Rectal smooth muscle tissue (tissue), 1 donor: ENCODE measurements at regions not wholly inside any gene's neighbourhood (a gene's known extent, or its start where the extent isn't known, plus 50 kb on each side); places are given as distances from the start of the nearest gene placed in this dataset.

ENCODE experiments used
- H3K27ac ChIP-seq: one replicate; pipeline ENCODE4 v1.7.0; 2013; ENCODE audit warnings: low read depth, low read length, inconsistent platforms
- H3K27me3 ChIP-seq: one replicate; pipeline ENCODE4 v1.7.0; 2013; ENCODE audit warnings: low read length; ENCODE audit not compliant: control insufficient read depth, insufficient read depth
- H3K36me3 ChIP-seq: one replicate; pipeline ENCODE4 v1.7.0; 2013; ENCODE audit warnings: low read length; ENCODE audit not compliant: control insufficient read depth, insufficient read depth
- H3K4me1 ChIP-seq: one replicate; pipeline ENCODE4 v1.7.0; 2013; ENCODE audit warnings: low read length; ENCODE audit not compliant: control insufficient read depth, insufficient read depth
- H3K4me3 ChIP-seq: one replicate; pipeline ENCODE4 v1.7.0; 2013; ENCODE audit warnings: low read length
- H3K9ac ChIP-seq: one replicate; pipeline ENCODE4 v1.7.0; 2013; ENCODE audit warnings: low read length

GRCh38 chr10:124273141-124273540 is 145.6 kb downstream of the OAT start:
- H3K27ac ChIP-seq: no peak overlapping the region
- H3K9ac ChIP-seq: no peak overlapping the region

GRCh38 chr10:124271676-124272075 is 147.0 kb downstream of the OAT start:
- Histone ChIP-seq H3K27me3 (no peaks in the 10 kb centered on the region), H3K4me1 (no peaks in the 10 kb centered on the region), H3K36me3 (no peaks in the 10 kb centered on the region), H3K27ac (no peak overlapping the region), H3K4me3 (no peak overlapping the region), H3K9ac (no peak overlapping the region)

More at GRCh38 chr10:124273141-124273540, 145.6 kb downstream of the OAT start:
- H3K36me3 ChIP-seq: no peaks in the 10 kb centered on the region
- no peaks in the 10 kb centered on the region for H3K27me3 ChIP-seq
- no peaks in the 10 kb centered on the region for H3K4me1 ChIP-seq
- no peak overlapping the region for H3K4me3 ChIP-seq

GRCh38 chr10:124270530-124271327 is 148.0 kb downstream of the OAT start:
- no peak overlapping the region for H3K9ac ChIP-seq
- H3K4me3 ChIP-seq: no peak overlapping the region
- H3K27me3 ChIP-seq: no peaks in the 10 kb centered on the region
- H3K4me1 ChIP-seq: no peaks in the 10 kb centered on the region
- H3K36me3 ChIP-seq: no peaks in the 10 kb centered on the region
- no peak overlapping the region for H3K27ac ChIP-seq

GRCh38 chr10:124268976-124269375 is 149.7 kb downstream of the OAT start:
- no peaks in the 10 kb centered on the region for H3K27me3 ChIP-seq
- no peaks in the 10 kb centered on the region for H3K36me3 ChIP-seq
- H3K4me1 ChIP-seq: no peaks in the 10 kb centered on the region
- no peak overlapping the region for H3K4me3 ChIP-seq
- H3K27ac ChIP-seq: no peak overlapping the region
- no peak overlapping the region for H3K9ac ChIP-seq

GRCh38 chr10:124267911-124268549 is 150.7 kb downstream of the OAT start:
- Histone ChIP-seq H3K4me3 (no peak overlapping the region), H3K9ac (no peak overlapping the region)

GRCh38 chr10:124267231-124267885 is 151.4 kb downstream of the OAT start:
- Histone ChIP-seq H3K27me3 (no peaks in the 10 kb centered on the region), H3K36me3 (no peaks in the 10 kb centered on the region), H3K9ac (no peak overlapping the region), H3K4me1 (no peaks in the 10 kb centered on the region), H3K27ac (no peak overlapping the region), H3K4me3 (no peak overlapping the region)

More at GRCh38 chr10:124267911-124268549, 150.7 kb downstream of the OAT start:
- Histone ChIP-seq H3K27me3 (no peaks in the 10 kb centered on the region), H3K4me1 (no peaks in the 10 kb centered on the region), H3K36me3 (no peaks in the 10 kb centered on the region), H3K27ac (no peak overlapping the region)

GRCh38 chr10:124266468-124267230 is 152.1 kb downstream of the OAT start:
- Histone ChIP-seq H3K27ac (no peak overlapping the region), H3K27me3 (no peaks in the 10 kb centered on the region), H3K4me3 (no peak overlapping the region), H3K36me3 (no peaks in the 10 kb centered on the region), H3K9ac (no peak overlapping the region), H3K4me1 (no peaks in the 10 kb centered on the region)

GRCh38 chr10:124265776-124266467 is 152.8 kb downstream of the OAT start:
- Histone ChIP-seq H3K27ac (no peak overlapping the region), H3K9ac (no peak overlapping the region), H3K36me3 (no peaks in the 10 kb centered on the region), H3K27me3 (no peaks in the 10 kb centered on the region), H3K4me3 (no peak overlapping the region), H3K4me1 (no peaks in the 10 kb centered on the region)

- no peak overlapping the region for H3K27ac ChIP-seq
- no peaks in the 10 kb centered on the region for H3K36me3 ChIP-seq
- H3K4me1 ChIP-seq: no peaks in the 10 kb centered on the region
- H3K4me3 ChIP-seq: no peak overlapping the region
- H3K27me3 ChIP-seq: no peaks in the 10 kb centered on the region
- H3K9ac ChIP-seq: no peak overlapping the region
Observed at GRCh38 chr10:124265391-124265745, 153.4 kb downstream of the OAT start.

GRCh38 chr10:124264711-124265390 is 153.9 kb downstream of the OAT start:
- H3K4me1 ChIP-seq: no peaks in the 10 kb centered on the region
- no peaks in the 10 kb centered on the region for H3K36me3 ChIP-seq
- H3K27ac ChIP-seq: no peak overlapping the region
- H3K9ac ChIP-seq: no peak overlapping the region
- H3K4me3 ChIP-seq: no peak overlapping the region
- H3K27me3 ChIP-seq: no peaks in the 10 kb centered on the region

GRCh38 chr10:124264271-124264670 is 154.5 kb downstream of the OAT start:
- H3K36me3 ChIP-seq: no peaks in the 10 kb centered on the region
- no peaks in the 10 kb centered on the region for H3K4me1 ChIP-seq
- no peaks in the 10 kb centered on the region for H3K27me3 ChIP-seq
- H3K27ac ChIP-seq: no peak overlapping the region
- H3K9ac ChIP-seq: no peak overlapping the region
- H3K4me3 ChIP-seq: no peak overlapping the region
